K562 (cell line): ENCODE measurements at regions not wholly inside any gene's neighbourhood (a gene's known extent, or its start where the extent isn't known, plus 50 kb on each side); places are given as distances from the start of the nearest gene placed in this dataset.

Experiments
- CBFA2T2 ChIP-seq: fragments of 450-650 bp; conservative IDR thresholded peaks from 2 replicates; pipeline ENCODE4 v1.6.1; 2017; ENCODE audit warnings: mild to moderate bottlenecking
- CCNT2 ChIP-seq: IDR thresholded peaks from 2 replicates; pipeline ENCODE4 v1.6.1; 2011; ENCODE audit warnings: borderline replicate concordance, low read depth, mild to moderate bottlenecking, moderate library complexity, mixed read lengths, low read length; ENCODE audit not compliant: insufficient read length; ENCODE audit errors: extremely low read depth
- CEBPG ChIP-seq, 3 experiments: fragments of 200-800 bp in 1 of 3; sonication (Bioruptor generic) in 1 of 3; sonication (generic) in 1 of 3; formaldehyde crosslinking in 1 of 3; IDR thresholded peaks in 2 of 3; conservative IDR thresholded peaks in 1 of 3; 2 replicates each; pipeline versions ENCODE4 v1.6.1 to v1.8.0; 2016 to 2022; ENCODE audit warnings: missing compliant biosample characterization in 2 of 3, missing genetic modification characterization in 2 of 3, mild to moderate bottlenecking in 1 of 3, missing genetic modification reagents in 1 of 3
- CHD2 ChIP-seq: IDR thresholded peaks from 2 replicates; pipeline ENCODE4 v1.6.1; 2011; ENCODE audit warnings: low read depth, low read length
- KLF1 ChIP-seq: fragments of 450-650 bp; IDR thresholded peaks from 2 replicates; pipeline ENCODE4 v1.6.1; 2016; ENCODE audit warnings: missing genetic modification characterization, missing compliant biosample characterization
- MEIS2 ChIP-seq: fragments of 450-650 bp; IDR thresholded peaks from 2 replicates; pipeline ENCODE4 v1.6.1; 2014; ENCODE audit warnings: mild to moderate bottlenecking; ENCODE audit not compliant: partially characterized antibody
- MTF1 ChIP-seq: fragments of 250-450 bp; sonication (Bioruptor Pico); IDR thresholded peaks from 2 replicates; pipeline ENCODE4 v1.9.0; 2021; ENCODE audit warnings: moderate library complexity, mild to moderate bottlenecking, inconsistent platforms, borderline replicate concordance
- POLR2H ChIP-seq: IDR thresholded peaks from 2 replicates; pipeline ENCODE4 v1.6.1; 2016; ENCODE audit warnings: missing genetic modification characterization, low read depth, mild to moderate bottlenecking, control low read depth, missing compliant biosample characterization, moderate library complexity
- RAD21 ChIP-seq, 2 experiments: fragments of 250-450 bp in 1 of 2; fragments of 450-650 bp in 1 of 2; sonication (Bioruptor Pico) in 1 of 2; formaldehyde crosslinking in 1 of 2; IDR thresholded peaks in 1 of 2; conservative IDR thresholded peaks in 1 of 2; 2 replicates each; pipeline versions ENCODE4 v1.4.0 to v1.8.0; 2020 to 2022; ENCODE audit warnings: mild to moderate bottlenecking in 2 of 2, moderate library complexity in 1 of 2
- RCOR1 ChIP-seq, 2 experiments: IDR thresholded peaks; 2 replicates each; pipeline ENCODE4 v1.6.1; 2012; ENCODE audit warnings: low read depth in 2 of 2, low read length in 2 of 2, borderline replicate concordance in 1 of 2, improper control_type of control experiment in 1 of 2
- TBL1XR1 ChIP-seq, 2 experiments: IDR thresholded peaks; 2 replicates each; pipeline ENCODE4 v1.6.1; 2012; ENCODE audit warnings: improper control_type of control experiment in 2 of 2, low read length in 2 of 2, mild to moderate bottlenecking in 1 of 2
- ZFPM2 ChIP-seq: fragments of 250-450 bp; sonication (Bioruptor Pico); IDR thresholded peaks from 2 replicates; pipeline ENCODE4 v1.5.1; 2022; ENCODE audit warnings: mild to moderate bottlenecking
- ZNF644 ChIP-seq: fragments of 200-800 bp; sonication (Bioruptor generic); IDR thresholded peaks from 2 replicates; pipeline ENCODE4 v1.6.1; 2016; ENCODE audit warnings: low read depth, missing genetic modification characterization, missing compliant biosample characterization
- ZNF699 ChIP-seq: fragments of 250-450 bp; sonication (Bioruptor Pico); IDR thresholded peaks from 2 replicates; pipeline ENCODE4 v1.8.0; 2021; ENCODE audit warnings: mild to moderate bottlenecking, moderate library complexity; ENCODE audit not compliant: insufficient replicate concordance
- TF ChIP-seq, protein P1 (sequence below): fragments of 200-800 bp; sonication (Bioruptor generic); IDR thresholded peaks from 2 replicates; pipeline ENCODE4 v1.6.1; 2016; ENCODE audit warnings: missing genetic modification characterization, missing compliant biosample characterization
- TF ChIP-seq, protein P2 (sequence below): fragments of 250-450 bp; sonication (Bioruptor Pico); IDR thresholded peaks from 2 replicates; pipeline ENCODE4 v1.5.0; 2021
- TF ChIP-seq, protein P3 (sequence below): fragments of 450-650 bp; IDR thresholded peaks from 2 replicates; pipeline ENCODE4 v1.6.1; 2016; ENCODE audit warnings: missing biosample characterization, missing genetic modification characterization
- TF ChIP-seq, protein P4 (sequence below), 2 experiments: fragments of 250-450 bp in 1 of 2; fragments of 450-650 bp in 1 of 2; sonication (Bioruptor Pico) in 1 of 2; IDR thresholded peaks; 2 replicates each; pipeline versions ENCODE4 v1.6.1 to v1.8.0; 2016 to 2021; ENCODE audit warnings: mild to moderate bottlenecking in 2 of 2, moderate library complexity in 2 of 2, missing compliant biosample characterization in 1 of 2, missing genetic modification characterization in 1 of 2

DNA sequence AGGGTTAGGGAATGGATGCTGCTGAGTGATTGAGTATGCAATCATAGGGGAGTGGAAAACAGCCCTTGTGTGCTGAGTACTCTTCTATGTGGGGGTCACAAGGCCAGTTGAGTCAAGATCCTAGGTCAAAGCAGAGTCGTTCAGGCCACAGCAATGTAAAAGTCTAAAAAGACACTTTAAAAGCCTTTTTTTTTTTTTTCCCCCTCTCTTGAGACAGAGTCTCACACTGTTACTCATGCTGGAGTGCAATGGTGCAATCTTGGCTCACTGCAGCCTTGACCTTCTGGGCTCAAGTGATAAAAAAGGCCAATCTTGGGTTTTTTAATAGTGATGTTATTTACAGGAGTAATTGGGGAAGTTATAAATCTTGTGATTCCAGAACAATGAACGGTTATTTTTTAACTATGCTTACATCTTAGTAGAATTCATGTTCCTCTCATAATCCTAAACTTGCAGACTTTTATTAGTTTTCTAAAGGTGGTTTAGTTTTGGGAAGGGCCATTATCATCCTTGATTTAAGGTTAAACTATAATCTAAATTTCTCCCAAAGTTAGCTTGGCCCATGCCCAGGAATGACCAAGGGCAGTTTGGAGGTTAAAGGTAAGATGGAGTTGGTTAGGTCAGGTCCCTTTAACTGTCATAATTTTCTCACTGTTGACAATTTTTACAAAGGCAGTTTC is 82.2 kb upstream of the BMP2K start (continued):
- TF ChIP-seq POLR2H (peak; percentile 84), MEIS2 (peak; percentile 85), RCOR1 (IDR thresholded peaks at IDR 0.05; ENCODE audit: borderline replicate concordance in 1 of 2, low read depth in 2 of 2, low read length in 2 of 2) (peak in 1 of 2 experiments; percentile 93; a peak in 2 of 4 replicates), CCNT2 (peak; percentile 50), ZNF644 (tag) (peak; percentile 95), TBL1XR1 (IDR thresholded peaks at IDR 0.05; ENCODE audit: low read length in 2 of 2) (peak in 1 of 2 experiments; percentile 70; a peak in 2 of 4 replicates), MTF1 (CRISPR knock-in tag) (peak; percentile 90), CEBPG (CRISPR knock-in tag; IDR thresholded peaks at IDR 0.05) (peak; percentile 96), CEBPG (tag; conservative IDR thresholded peaks at IDR 0.05 in 1 of 2, IDR thresholded peaks at IDR 0.05 in 1 of 2) (peak; percentile 86 to 93), ZFPM2 (peak; percentile 87; the same call in 1 of the 2 replicates), CHD2 (no peak), ZNF699 (CRISPR knock-in tag) (peak; percentile 88), RAD21 (CRISPR knock-in tag; conservative IDR thresholded peaks at IDR 0.05 in 1 of 2, IDR thresholded peaks at IDR 0.05 in 1 of 2) (peak; percentile 2 to 49; a peak in 2 of 4 replicates), KLF1 (tag) (no peak), CBFA2T2 (peak; percentile 78)
- TF ChIP-seq, protein P1, sequence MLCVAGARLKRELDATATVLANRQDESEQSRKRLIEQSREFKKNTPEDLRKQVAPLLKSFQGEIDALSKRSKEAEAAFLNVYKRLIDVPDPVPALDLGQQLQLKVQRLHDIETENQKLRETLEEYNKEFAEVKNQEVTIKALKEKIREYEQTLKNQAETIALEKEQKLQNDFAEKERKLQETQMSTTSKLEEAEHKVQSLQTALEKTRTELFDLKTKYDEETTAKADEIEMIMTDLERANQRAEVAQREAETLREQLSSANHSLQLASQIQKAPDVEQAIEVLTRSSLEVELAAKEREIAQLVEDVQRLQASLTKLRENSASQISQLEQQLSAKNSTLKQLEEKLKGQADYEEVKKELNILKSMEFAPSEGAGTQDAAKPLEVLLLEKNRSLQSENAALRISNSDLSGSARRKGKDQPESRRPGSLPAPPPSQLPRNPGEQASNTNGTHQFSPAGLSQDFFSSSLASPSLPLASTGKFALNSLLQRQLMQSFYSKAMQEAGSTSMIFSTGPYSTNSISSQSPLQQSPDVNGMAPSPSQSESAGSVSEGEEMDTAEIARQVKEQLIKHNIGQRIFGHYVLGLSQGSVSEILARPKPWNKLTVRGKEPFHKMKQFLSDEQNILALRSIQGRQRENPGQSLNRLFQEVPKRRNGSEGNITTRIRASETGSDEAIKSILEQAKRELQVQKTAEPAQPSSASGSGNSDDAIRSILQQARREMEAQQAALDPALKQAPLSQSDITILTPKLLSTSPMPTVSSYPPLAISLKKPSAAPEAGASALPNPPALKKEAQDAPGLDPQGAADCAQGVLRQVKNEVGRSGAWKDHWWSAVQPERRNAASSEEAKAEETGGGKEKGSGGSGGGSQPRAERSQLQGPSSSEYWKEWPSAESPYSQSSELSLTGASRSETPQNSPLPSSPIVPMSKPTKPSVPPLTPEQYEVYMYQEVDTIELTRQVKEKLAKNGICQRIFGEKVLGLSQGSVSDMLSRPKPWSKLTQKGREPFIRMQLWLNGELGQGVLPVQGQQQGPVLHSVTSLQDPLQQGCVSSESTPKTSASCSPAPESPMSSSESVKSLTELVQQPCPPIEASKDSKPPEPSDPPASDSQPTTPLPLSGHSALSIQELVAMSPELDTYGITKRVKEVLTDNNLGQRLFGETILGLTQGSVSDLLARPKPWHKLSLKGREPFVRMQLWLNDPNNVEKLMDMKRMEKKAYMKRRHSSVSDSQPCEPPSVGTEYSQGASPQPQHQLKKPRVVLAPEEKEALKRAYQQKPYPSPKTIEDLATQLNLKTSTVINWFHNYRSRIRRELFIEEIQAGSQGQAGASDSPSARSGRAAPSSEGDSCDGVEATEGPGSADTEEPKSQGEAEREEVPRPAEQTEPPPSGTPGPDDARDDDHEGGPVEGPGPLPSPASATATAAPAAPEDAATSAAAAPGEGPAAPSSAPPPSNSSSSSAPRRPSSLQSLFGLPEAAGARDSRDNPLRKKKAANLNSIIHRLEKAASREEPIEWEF (CRISPR knock-in tag): peak; percentile 90; the same call in 1 of the 2 replicates
- TF ChIP-seq, protein P2, sequence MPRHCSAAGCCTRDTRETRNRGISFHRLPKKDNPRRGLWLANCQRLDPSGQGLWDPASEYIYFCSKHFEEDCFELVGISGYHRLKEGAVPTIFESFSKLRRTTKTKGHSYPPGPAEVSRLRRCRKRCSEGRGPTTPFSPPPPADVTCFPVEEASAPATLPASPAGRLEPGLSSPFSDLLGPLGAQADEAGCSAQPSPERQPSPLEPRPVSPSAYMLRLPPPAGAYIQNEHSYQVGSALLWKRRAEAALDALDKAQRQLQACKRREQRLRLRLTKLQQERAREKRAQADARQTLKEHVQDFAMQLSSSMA (CRISPR knock-in tag): peak; percentile 87
- TF ChIP-seq, protein P3, sequence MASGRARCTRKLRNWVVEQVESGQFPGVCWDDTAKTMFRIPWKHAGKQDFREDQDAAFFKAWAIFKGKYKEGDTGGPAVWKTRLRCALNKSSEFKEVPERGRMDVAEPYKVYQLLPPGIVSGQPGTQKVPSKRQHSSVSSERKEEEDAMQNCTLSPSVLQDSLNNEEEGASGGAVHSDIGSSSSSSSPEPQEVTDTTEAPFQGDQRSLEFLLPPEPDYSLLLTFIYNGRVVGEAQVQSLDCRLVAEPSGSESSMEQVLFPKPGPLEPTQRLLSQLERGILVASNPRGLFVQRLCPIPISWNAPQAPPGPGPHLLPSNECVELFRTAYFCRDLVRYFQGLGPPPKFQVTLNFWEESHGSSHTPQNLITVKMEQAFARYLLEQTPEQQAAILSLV (tag): peak; percentile 81
- TF ChIP-seq, protein P4, sequence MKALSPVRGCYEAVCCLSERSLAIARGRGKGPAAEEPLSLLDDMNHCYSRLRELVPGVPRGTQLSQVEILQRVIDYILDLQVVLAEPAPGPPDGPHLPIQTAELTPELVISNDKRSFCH (CRISPR knock-in tag; IDR thresholded peaks at IDR 0.05): peak; percentile 90
- TF ChIP-seq, protein P4 (tag; IDR thresholded peaks at IDR 0.05): peak; percentile 97
